Ishikawa (cell line): ENCODE measurements at regions not wholly inside any gene's neighbourhood (a gene's known extent, or its start where the extent isn't known, plus 50 kb on each side); places are given as distances from the start of the nearest gene placed in this dataset.

Experiments
- CEBPB ChIP-seq: IDR thresholded peaks from 2 replicates; pipeline ENCODE4 v1.6.1; 2012
- CREB1 ChIP-seq: IDR thresholded peaks from 2 replicates; pipeline ENCODE4 v1.6.1; 2012; ENCODE audit warnings: low read depth
- EGR1 ChIP-seq: IDR thresholded peaks from 2 replicates; pipeline ENCODE4 v1.6.1; 2012
- EP300 ChIP-seq: IDR thresholded peaks from 2 replicates; pipeline ENCODE4 v1.6.1; 2012; ENCODE audit warnings: borderline replicate concordance
- FOXM1 ChIP-seq: IDR thresholded peaks from 2 replicates; pipeline ENCODE4 v1.6.1; 2012; ENCODE audit warnings: low read depth, borderline replicate concordance
- MAX ChIP-seq: IDR thresholded peaks from 2 replicates; pipeline ENCODE4 v1.6.1; 2012
- NFIC ChIP-seq: IDR thresholded peaks from 2 replicates; pipeline ENCODE4 v1.6.1; 2012
- RAD21 ChIP-seq: IDR thresholded peaks from 2 replicates; pipeline ENCODE4 v1.6.1; 2012; ENCODE audit warnings: low read depth
- REST ChIP-seq: IDR thresholded peaks from 2 replicates; pipeline ENCODE4 v1.6.1; 2012; ENCODE audit warnings: low read depth, mild to moderate bottlenecking
- TAF1 ChIP-seq: IDR thresholded peaks from 2 replicates; pipeline ENCODE4 v1.6.1; 2012; ENCODE audit warnings: low read depth, mild to moderate bottlenecking
- TCF12 ChIP-seq: IDR thresholded peaks from 2 replicates; pipeline ENCODE4 v1.6.1; 2012; ENCODE audit warnings: low read depth
- TEAD4 ChIP-seq: IDR thresholded peaks from 2 replicates; pipeline ENCODE4 v1.6.1; 2012
- USF1 ChIP-seq: IDR thresholded peaks from 2 replicates; pipeline ENCODE4 v1.6.1; 2012
- YY1 ChIP-seq: IDR thresholded peaks from 2 replicates; pipeline ENCODE4 v1.6.1; 2012; ENCODE audit warnings: low read depth
- ZBTB7A ChIP-seq: IDR thresholded peaks from 2 replicates; pipeline ENCODE4 v1.6.1; 2012; ENCODE audit warnings: low read depth

GRCh38 chr4:78665216-78665770 lies 110.9 kb upstream of the BMP2K start:
- no peak for TF ChIP-seq REST
- TF ChIP-seq TEAD4, result no peak
- TF ChIP-seq RAD21, result no peak
- TF ChIP-seq CREB1, result no peak
- TF ChIP-seq NFIC, result no peak

GRCh38 chr4:78666830-78667258 lies 109.3 kb upstream of the BMP2K start:
- TF ChIP-seq ZBTB7A (no peak), USF1 (no peak), REST (no peak)

GRCh38 chr4:78667325-78667724 lies 108.8 kb upstream of the BMP2K start:
- TF ChIP-seq RAD21 (no peak), CREB1 (no peak), TAF1 (no peak), MAX (no peak), ZBTB7A (no peak), TEAD4 (no peak), REST (no peak), EGR1 (no peak), YY1 (no peak), TCF12 (no peak), EP300 (no peak), FOXM1 (no peak)

- TF ChIP-seq REST (no peak), MAX (no peak), USF1 (no peak), TAF1 (no peak), CREB1 (no peak), TEAD4 (no peak), RAD21 (no peak), ZBTB7A (no peak), CEBPB (no peak), FOXM1 (no peak), NFIC (no peak), EP300 (no peak), TCF12 (no peak), EGR1 (no peak), YY1 (no peak)
Observed at GRCh38 chr4:78667764-78668163, 108.4 kb upstream of the BMP2K start.
